SU-DHL-6 (cell line): ENCODE measurements at regions not wholly inside any gene's neighbourhood (a gene's known extent, or its start where the extent isn't known, plus 50 kb on each side); places are given as distances from the start of the nearest gene placed in this dataset.

Experiments
- CTCF ChIP-seq: fragments of 200-600 bp; sonication (generic); IDR thresholded peaks from one replicate; pipeline ENCODE4 v1.5.1; 2017; ENCODE audit warnings: antibody characterized with exemption, mild to moderate bottlenecking, low read length, moderate library complexity; ENCODE audit not compliant: insufficient read depth, poor library complexity, severe bottlenecking
- EZH2phosphoT487 ChIP-seq: fragments of 200-600 bp; sonication (generic), shearing (Covaris generic); conservative IDR thresholded peaks from 2 replicates; pipeline ENCODE4 v1.6.1; 2018; ENCODE audit warnings: mild to moderate bottlenecking, antibody characterized with exemption, low read length, moderate library complexity, mixed read lengths

GRCh38 chr11:23856654-23857053 is 640.2 kb upstream of the LUZP2 start:
- TF ChIP-seq CTCF (no peak), EZH2phosphoT487 (no peak)
